Liver (tissue), 8 donors: ENCODE measurements at regions not wholly inside any gene's neighbourhood (a gene's known extent, or its start where the extent isn't known, plus 50 kb on each side); places are given as distances from the start of the nearest gene placed in this dataset.

Experiments used
- DNase-seq: peaks from one replicate; pipeline ENCODE4 v3.0.0-alpha.2; 2017; ENCODE audit warnings: low spot score
- H3K27ac ChIP-seq, 2 donors: one replicate each; pipeline ENCODE4 v1.7.0; 2013; ENCODE audit warnings: inconsistent platforms in 2 of 2, low read length in 2 of 2, control low read depth in 1 of 2, low read depth in 1 of 2, mild to moderate bottlenecking in 1 of 2
- H3K27me3 ChIP-seq, 4 donors: one replicate each; pipeline versions ENCODE4 v1.6.1 to v1.7.0; 2013; ENCODE audit warnings: low read length in 3 of 4, inconsistent platforms in 1 of 4, mild to moderate bottlenecking in 1 of 4, moderate library complexity in 1 of 4; ENCODE audit not compliant: control insufficient read depth in 4 of 4, insufficient read depth in 4 of 4
- H3K36me3 ChIP-seq, 4 donors: one replicate each; pipeline versions ENCODE4 v1.6.1 to v1.7.0; 2013; ENCODE audit warnings: low read length in 3 of 4, mild to moderate bottlenecking in 3 of 4, low read depth in 1 of 4, moderate library complexity in 1 of 4; ENCODE audit not compliant: control insufficient read depth in 4 of 4, insufficient read depth in 3 of 4
- H3K4me1 ChIP-seq, 4 donors: one replicate each; pipeline versions ENCODE4 v1.6.1 to v1.7.0; 2013; ENCODE audit warnings: low read length in 3 of 4, mild to moderate bottlenecking in 3 of 4, moderate library complexity in 1 of 4; ENCODE audit not compliant: control insufficient read depth in 4 of 4, insufficient read depth in 4 of 4
- H3K4me3 ChIP-seq, 3 donors: one replicate each; pipeline versions ENCODE4 v1.6.1 to v1.7.0; 2013; ENCODE audit warnings: low read length in 3 of 3, control low read depth in 1 of 3, low read depth in 1 of 3, mild to moderate bottlenecking in 1 of 3
- H3K9ac ChIP-seq, 2 donors: one replicate each; pipeline ENCODE4 v1.7.0; 2013; ENCODE audit warnings: low read length in 2 of 2, mild to moderate bottlenecking in 2 of 2, moderate library complexity in 2 of 2, control low read depth in 1 of 2, low read depth in 1 of 2
- H3K9me3 ChIP-seq, 4 donors: one replicate each; pipeline versions ENCODE4 v1.6.1 to v1.7.0; 2013; ENCODE audit warnings: low read length in 3 of 4; ENCODE audit not compliant: control insufficient read depth in 4 of 4
- EGR1 ChIP-seq, 2 donors: IDR thresholded peaks; 2 replicates each; pipeline ENCODE4 v1.6.1; 2016 to 2018; ENCODE audit warnings: antibody characterized with exemption in 2 of 2, low read depth in 2 of 2
- FOXA1 ChIP-seq: IDR thresholded peaks from 2 replicates; pipeline ENCODE4 v1.6.1; 2016; ENCODE audit warnings: antibody characterized with exemption
- FOXA2 ChIP-seq: IDR thresholded peaks from 2 replicates; pipeline ENCODE4 v1.6.1; 2016; ENCODE audit warnings: antibody characterized with exemption
- GABPA ChIP-seq, 2 donors: IDR thresholded peaks in 1 of 2; conservative IDR thresholded peaks in 1 of 2; 2 replicates each; pipeline ENCODE4 v1.6.1; 2016; ENCODE audit warnings: antibody characterized with exemption in 2 of 2, mild to moderate bottlenecking in 1 of 2, moderate library complexity in 1 of 2
- HNF4A ChIP-seq, 2 donors: conservative IDR thresholded peaks; 2 replicates each; pipeline ENCODE4 v1.6.1; 2016; ENCODE audit warnings: antibody characterized with exemption in 2 of 2, mild to moderate bottlenecking in 2 of 2
- HNF4G ChIP-seq: IDR thresholded peaks from 2 replicates; pipeline ENCODE4 v1.6.1; 2016; ENCODE audit warnings: antibody characterized with exemption
- JUND ChIP-seq, 2 donors: IDR thresholded peaks; 2 replicates each; pipeline ENCODE4 v1.6.1; 2016; ENCODE audit warnings: antibody characterized with exemption in 2 of 2
- NR2F2 ChIP-seq: IDR thresholded peaks from 2 replicates; pipeline ENCODE4 v1.6.1; 2016; ENCODE audit warnings: antibody characterized with exemption
- RXRA ChIP-seq, 2 donors: IDR thresholded peaks; 2 replicates each; pipeline ENCODE4 v1.6.1; 2017 to 2018; ENCODE audit warnings: antibody characterized with exemption in 2 of 2, mild to moderate bottlenecking in 1 of 2
- SP1 ChIP-seq: IDR thresholded peaks from 2 replicates; pipeline ENCODE4 v1.6.1; 2018; ENCODE audit warnings: antibody characterized with exemption, mild to moderate bottlenecking
- TAF1 ChIP-seq: conservative IDR thresholded peaks from 2 replicates; pipeline ENCODE4 v1.6.1; 2016; ENCODE audit warnings: antibody characterized with exemption, mild to moderate bottlenecking
- YY1 ChIP-seq: IDR thresholded peaks from 2 replicates; pipeline ENCODE4 v1.6.1; 2016; ENCODE audit warnings: antibody characterized with exemption, mild to moderate bottlenecking
- WGBS: extraction: QIAGEN DNeasy Blood & Tissue Kit; methylation state at CpG from one replicate; pipeline ENCODE4 v1.1.7; 2013; 5-methylcytosine and 5-hydroxymethylcytosine counted together
- TF ChIP-seq, protein P1 (sequence below): IDR thresholded peaks from 2 replicates; pipeline ENCODE4 v1.6.1; 2016; ENCODE audit warnings: antibody characterized with exemption
- TF ChIP-seq, protein P2 (sequence below): IDR thresholded peaks from 2 replicates; pipeline ENCODE4 v1.6.1; 2016; ENCODE audit warnings: antibody characterized with exemption
- TF ChIP-seq, protein P3 (sequence below): IDR thresholded peaks from 2 replicates; pipeline ENCODE4 v1.6.1; 2016; ENCODE audit warnings: antibody characterized with exemption
- TF ChIP-seq, protein P4 (sequence below): IDR thresholded peaks from 2 replicates; pipeline ENCODE4 v1.6.1; 2016; ENCODE audit warnings: antibody characterized with exemption, mild to moderate bottlenecking
- TF ChIP-seq, protein P5 (sequence below): fragments of 150-350 bp; IDR thresholded peaks from 2 replicates; pipeline ENCODE4 v1.5.1; 2017; ENCODE audit warnings: improper control_type of control experiment, low read depth, low read length; ENCODE audit not compliant: missing input control
- donor health status: healthy.
- donor health status: healthy.
- donor health status: healthy.
- donor health status: healthy.
- donor health status: healthy.

DNA sequence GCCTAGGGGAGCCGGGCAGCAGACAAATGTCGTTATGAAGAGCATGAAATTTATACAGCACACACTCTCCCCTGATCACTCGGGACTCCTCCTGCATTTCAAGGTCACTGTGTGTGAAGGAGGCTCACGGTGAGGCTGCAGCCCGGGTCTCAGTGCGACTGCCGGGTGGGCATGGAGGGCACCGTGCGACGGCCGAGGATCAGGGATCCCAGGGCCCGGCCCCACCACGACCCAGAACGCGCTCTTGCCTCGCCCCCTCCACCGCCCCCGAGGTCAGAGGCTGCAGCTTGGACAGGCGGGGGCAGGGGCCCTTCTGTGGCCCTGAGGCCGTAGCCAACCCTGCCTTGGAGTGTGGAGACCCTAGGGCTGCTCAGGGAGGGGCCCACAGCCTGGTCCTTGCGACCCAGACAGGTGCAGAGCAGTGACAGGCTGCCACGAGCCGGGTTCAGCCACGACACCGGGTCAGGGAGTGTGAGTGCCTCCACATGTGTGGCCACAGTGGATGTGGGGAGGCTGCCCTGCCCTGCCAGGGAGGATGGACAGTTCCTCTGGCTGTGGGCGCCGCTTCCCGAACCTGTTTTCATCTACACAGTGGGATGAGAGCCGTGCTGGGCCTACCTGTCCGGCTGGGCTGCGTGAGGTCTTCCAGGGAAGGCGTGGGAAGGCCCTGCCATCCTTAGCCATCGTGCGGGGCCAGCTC is 89.3 kb upstream of the NKX1-1 start:
- TF ChIP-seq GABPA (IDR thresholded peaks at IDR 0.05 in 1 of 2, conservative IDR thresholded peaks at IDR 0.05 in 1 of 2) (no peak), HNF4G (no peak), JUND (IDR thresholded peaks at IDR 0.05) (no peak), EGR1 (IDR thresholded peaks at IDR 0.05; ENCODE audit: low read depth in 2 of 2) (no peak), FOXA2 (no peak), RXRA (IDR thresholded peaks at IDR 0.05) (no peak), FOXA1 (no peak), TAF1 (no peak), SP1 (no peak), YY1 (no peak), NR2F2 (no peak), HNF4A (conservative IDR thresholded peaks at IDR 0.05) (no peak)
- TF ChIP-seq, protein P1, sequence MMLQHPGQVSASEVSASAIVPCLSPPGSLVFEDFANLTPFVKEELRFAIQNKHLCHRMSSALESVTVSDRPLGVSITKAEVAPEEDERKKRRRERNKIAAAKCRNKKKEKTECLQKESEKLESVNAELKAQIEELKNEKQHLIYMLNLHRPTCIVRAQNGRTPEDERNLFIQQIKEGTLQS, result no peak
- TF ChIP-seq, protein P2, sequence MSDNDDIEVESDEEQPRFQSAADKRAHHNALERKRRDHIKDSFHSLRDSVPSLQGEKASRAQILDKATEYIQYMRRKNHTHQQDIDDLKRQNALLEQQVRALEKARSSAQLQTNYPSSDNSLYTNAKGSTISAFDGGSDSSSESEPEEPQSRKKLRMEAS, result no peak
- TF ChIP-seq, protein P3, sequence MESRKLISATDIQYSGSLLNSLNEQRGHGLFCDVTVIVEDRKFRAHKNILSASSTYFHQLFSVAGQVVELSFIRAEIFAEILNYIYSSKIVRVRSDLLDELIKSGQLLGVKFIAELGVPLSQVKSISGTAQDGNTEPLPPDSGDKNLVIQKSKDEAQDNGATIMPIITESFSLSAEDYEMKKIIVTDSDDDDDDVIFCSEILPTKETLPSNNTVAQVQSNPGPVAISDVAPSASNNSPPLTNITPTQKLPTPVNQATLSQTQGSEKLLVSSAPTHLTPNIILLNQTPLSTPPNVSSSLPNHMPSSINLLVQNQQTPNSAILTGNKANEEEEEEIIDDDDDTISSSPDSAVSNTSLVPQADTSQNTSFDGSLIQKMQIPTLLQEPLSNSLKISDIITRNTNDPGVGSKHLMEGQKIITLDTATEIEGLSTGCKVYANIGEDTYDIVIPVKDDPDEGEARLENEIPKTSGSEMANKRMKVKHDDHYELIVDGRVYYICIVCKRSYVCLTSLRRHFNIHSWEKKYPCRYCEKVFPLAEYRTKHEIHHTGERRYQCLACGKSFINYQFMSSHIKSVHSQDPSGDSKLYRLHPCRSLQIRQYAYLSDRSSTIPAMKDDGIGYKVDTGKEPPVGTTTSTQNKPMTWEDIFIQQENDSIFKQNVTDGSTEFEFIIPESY, result no peak
- TF ChIP-seq, protein P4, sequence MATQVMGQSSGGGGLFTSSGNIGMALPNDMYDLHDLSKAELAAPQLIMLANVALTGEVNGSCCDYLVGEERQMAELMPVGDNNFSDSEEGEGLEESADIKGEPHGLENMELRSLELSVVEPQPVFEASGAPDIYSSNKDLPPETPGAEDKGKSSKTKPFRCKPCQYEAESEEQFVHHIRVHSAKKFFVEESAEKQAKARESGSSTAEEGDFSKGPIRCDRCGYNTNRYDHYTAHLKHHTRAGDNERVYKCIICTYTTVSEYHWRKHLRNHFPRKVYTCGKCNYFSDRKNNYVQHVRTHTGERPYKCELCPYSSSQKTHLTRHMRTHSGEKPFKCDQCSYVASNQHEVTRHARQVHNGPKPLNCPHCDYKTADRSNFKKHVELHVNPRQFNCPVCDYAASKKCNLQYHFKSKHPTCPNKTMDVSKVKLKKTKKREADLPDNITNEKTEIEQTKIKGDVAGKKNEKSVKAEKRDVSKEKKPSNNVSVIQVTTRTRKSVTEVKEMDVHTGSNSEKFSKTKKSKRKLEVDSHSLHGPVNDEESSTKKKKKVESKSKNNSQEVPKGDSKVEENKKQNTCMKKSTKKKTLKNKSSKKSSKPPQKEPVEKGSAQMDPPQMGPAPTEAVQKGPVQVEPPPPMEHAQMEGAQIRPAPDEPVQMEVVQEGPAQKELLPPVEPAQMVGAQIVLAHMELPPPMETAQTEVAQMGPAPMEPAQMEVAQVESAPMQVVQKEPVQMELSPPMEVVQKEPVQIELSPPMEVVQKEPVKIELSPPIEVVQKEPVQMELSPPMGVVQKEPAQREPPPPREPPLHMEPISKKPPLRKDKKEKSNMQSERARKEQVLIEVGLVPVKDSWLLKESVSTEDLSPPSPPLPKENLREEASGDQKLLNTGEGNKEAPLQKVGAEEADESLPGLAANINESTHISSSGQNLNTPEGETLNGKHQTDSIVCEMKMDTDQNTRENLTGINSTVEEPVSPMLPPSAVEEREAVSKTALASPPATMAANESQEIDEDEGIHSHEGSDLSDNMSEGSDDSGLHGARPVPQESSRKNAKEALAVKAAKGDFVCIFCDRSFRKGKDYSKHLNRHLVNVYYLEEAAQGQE, result no peak
- TF ChIP-seq, protein P5, sequence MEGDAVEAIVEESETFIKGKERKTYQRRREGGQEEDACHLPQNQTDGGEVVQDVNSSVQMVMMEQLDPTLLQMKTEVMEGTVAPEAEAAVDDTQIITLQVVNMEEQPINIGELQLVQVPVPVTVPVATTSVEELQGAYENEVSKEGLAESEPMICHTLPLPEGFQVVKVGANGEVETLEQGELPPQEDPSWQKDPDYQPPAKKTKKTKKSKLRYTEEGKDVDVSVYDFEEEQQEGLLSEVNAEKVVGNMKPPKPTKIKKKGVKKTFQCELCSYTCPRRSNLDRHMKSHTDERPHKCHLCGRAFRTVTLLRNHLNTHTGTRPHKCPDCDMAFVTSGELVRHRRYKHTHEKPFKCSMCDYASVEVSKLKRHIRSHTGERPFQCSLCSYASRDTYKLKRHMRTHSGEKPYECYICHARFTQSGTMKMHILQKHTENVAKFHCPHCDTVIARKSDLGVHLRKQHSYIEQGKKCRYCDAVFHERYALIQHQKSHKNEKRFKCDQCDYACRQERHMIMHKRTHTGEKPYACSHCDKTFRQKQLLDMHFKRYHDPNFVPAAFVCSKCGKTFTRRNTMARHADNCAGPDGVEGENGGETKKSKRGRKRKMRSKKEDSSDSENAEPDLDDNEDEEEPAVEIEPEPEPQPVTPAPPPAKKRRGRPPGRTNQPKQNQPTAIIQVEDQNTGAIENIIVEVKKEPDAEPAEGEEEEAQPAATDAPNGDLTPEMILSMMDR, result no peak
- Histone ChIP-seq H3K27me3 (no peaks in the 10 kb centered on the region), H3K9me3 (no peaks in the 10 kb centered on the region), H3K36me3 (no peaks in the 10 kb centered on the region), H3K27ac (no peak overlapping the region), H3K4me1 (no peaks in the 10 kb centered on the region), H3K4me3 (no peak overlapping the region), H3K9ac (no peak overlapping the region)
- no peak for DNase-seq
- WGBS, result 79% methylated on average over 34 of the region's 34 CpGs
